Vagina (tissue), 2 donors: ENCODE measurements at regions not wholly inside any gene's neighbourhood (a gene's known extent, or its start where the extent isn't known, plus 50 kb on each side); places are given as distances from the start of the nearest gene placed in this dataset.
"Not testable (repeated sequence)": the region's sequence is repeated elsewhere in the genome, so short reads cannot be mapped to it uniquely, and the experiment has no call there.

ENCODE experiments used
- CTCF ChIP-seq, 3 experiments: fragments of 450-650 bp in 2 of 3; fragments of 200-600 bp in 1 of 3; sonication (generic) in 1 of 3; IDR thresholded peaks; one replicate each; pipeline ENCODE4 v1.5.1; 2017 to 2019; ENCODE audit warnings: antibody characterized with exemption in 3 of 3, mild to moderate bottlenecking in 2 of 3, moderate library complexity in 2 of 3
- POLR2AphosphoS5 ChIP-seq, 2 donors: sonication (generic); formaldehyde crosslinking; IDR thresholded peaks; one replicate each; pipeline ENCODE4 v1.9.0; 2017; ENCODE audit warnings: antibody characterized with exemption in 2 of 2, mild to moderate bottlenecking in 2 of 2, low read depth in 1 of 2; ENCODE audit not compliant: insufficient read depth in 1 of 2

- TF ChIP-seq CTCF (IDR thresholded peaks at IDR 0.05); POLR2AphosphoS5 (IDR thresholded peaks at IDR 0.05; ENCODE audit: insufficient read depth in 1 of 2, low read depth in 1 of 2): not testable (repeated sequence)
These were observed 56.8 kb upstream of the TMEM97 start for GRCh38 chr17:28262123-28262745.
